K562 (cell line): ENCODE measurements at regions not wholly inside any gene's neighbourhood (a gene's known extent, or its start where the extent isn't known, plus 50 kb on each side); places are given as distances from the start of the nearest gene placed in this dataset.
A peak's percentile ranks its signal among the peaks of the same experiment; 100 is the strongest.

Experiments used
- CEBPZ ChIP-seq: fragments of 150-350 bp; IDR thresholded peaks from 2 replicates; pipeline ENCODE4 v1.6.1; 2014; ENCODE audit warnings: low read depth, mild to moderate bottlenecking, low read length, borderline replicate concordance
- KDM4B ChIP-seq, 2 experiments: fragments of 450-650 bp in 1 of 2; sonication (generic) in 1 of 2; IDR thresholded peaks; 2 replicates each; pipeline ENCODE4 v1.6.1; 2016 to 2017; ENCODE audit warnings: borderline replicate concordance in 2 of 2, antibody characterized with exemption in 1 of 2, low read depth in 1 of 2, mild to moderate bottlenecking in 1 of 2
- MAFK ChIP-seq: IDR thresholded peaks from 2 replicates; pipeline ENCODE4 v1.6.1; 2011; ENCODE audit warnings: low read length, improper control_type of control experiment
- MCM5 ChIP-seq: fragments of 450-650 bp; IDR thresholded peaks from 2 replicates; pipeline ENCODE4 v1.6.1; 2016; ENCODE audit warnings: low read depth
- MIER1 ChIP-seq: fragments of 450-650 bp; IDR thresholded peaks from 2 replicates; pipeline ENCODE4 v1.6.1; 2016; ENCODE audit warnings: antibody characterized with exemption, mild to moderate bottlenecking, low read depth
- MXI1 ChIP-seq: IDR thresholded peaks from 2 replicates; pipeline ENCODE4 v1.6.1; 2011; ENCODE audit warnings: low read depth, mild to moderate bottlenecking, improper control_type of control experiment, low read length
- PRDM10 ChIP-seq: fragments of 450-650 bp; IDR thresholded peaks from 2 replicates; pipeline ENCODE4 v1.6.1; 2018; ENCODE audit not compliant: partially characterized antibody
- RBM39 ChIP-seq: fragments of 200-400 bp; formaldehyde crosslinking; optimal IDR thresholded peaks from 2 replicates; pipeline ENCODE3; 2018; ENCODE audit warnings: low read depth, low read length
- SUPT5H ChIP-seq: fragments of 450-650 bp; IDR thresholded peaks from 2 replicates; pipeline ENCODE4 v1.6.1; 2016
- TSC22D4 ChIP-seq: fragments of 450-650 bp; IDR thresholded peaks from 2 replicates; pipeline ENCODE4 v1.6.1; 2016; ENCODE audit warnings: missing genetic modification characterization, missing biosample characterization, control low read depth
- ZC3H8 ChIP-seq: fragments of 450-650 bp; IDR thresholded peaks from 2 replicates; pipeline ENCODE4 v1.6.1; 2017
- ZFP36 ChIP-seq: fragments of 150-350 bp; IDR thresholded peaks from 2 replicates; pipeline ENCODE4 v1.6.1; 2018; ENCODE audit warnings: low read length, low read depth; ENCODE audit not compliant: partially characterized antibody
- ZHX1 ChIP-seq: fragments of 150-350 bp; conservative IDR thresholded peaks from 2 replicates; pipeline ENCODE4 v1.6.1; 2014; ENCODE audit warnings: low read length
- ZNF277 ChIP-seq: fragments of 250-450 bp; sonication (Bioruptor Pico); IDR thresholded peaks from 2 replicates; pipeline ENCODE4 v1.8.0; 2022; ENCODE audit warnings: inconsistent platforms, mild to moderate bottlenecking, moderate library complexity, borderline replicate concordance
- ZNF639 ChIP-seq, 2 experiments: fragments of 200-800 bp in 1 of 2; sonication (Bioruptor generic) in 1 of 2; sonication (generic) in 1 of 2; formaldehyde crosslinking in 1 of 2; IDR thresholded peaks in 1 of 2; conservative IDR thresholded peaks in 1 of 2; 2 replicates each; pipeline versions ENCODE4 v1.5.0 to v1.6.1; 2016 to 2020; ENCODE audit warnings: missing compliant biosample characterization in 1 of 2, missing genetic modification characterization in 1 of 2, missing genetic modification reagents in 1 of 2

GRCh38 chr3:168157099-168157700 is 61.5 kb upstream of the GOLIM4 start (continued):
- TF ChIP-seq ZNF639 (CRISPR knock-in tag; conservative IDR thresholded peaks at IDR 0.05 in 1 of 2, IDR thresholded peaks at IDR 0.05 in 1 of 2) (peak in 1 of 2 experiments; percentile 84; a peak in 2 of 4 replicates), CEBPZ (no peak), ZHX1 (no peak), ZNF277 (no peak), MCM5 (no peak), MAFK (peak; percentile 7; the same call in 1 of the 2 replicates), ZFP36 (no peak), KDM4B (IDR thresholded peaks at IDR 0.05; ENCODE audit: borderline replicate concordance in 2 of 2, low read depth in 1 of 2) (no peak), ZC3H8 (no peak), TSC22D4 (tag) (no peak), SUPT5H (no peak), RBM39 (no peak), PRDM10 (no peak), MXI1 (peak; percentile 63; the same call in 1 of the 2 replicates), MIER1 (no peak)
